HUDEP-2 (cell line): ENCODE measurements at regions not wholly inside any gene's neighbourhood (a gene's known extent, or its start where the extent isn't known, plus 50 kb on each side); places are given as distances from the start of the nearest gene placed in this dataset.
"Not testable (repeated sequence)": the region's sequence is repeated elsewhere in the genome, so short reads cannot be mapped to it uniquely, and the experiment has no call there.

Source experiments
- DNase-seq, 76 experiments: peaks; one replicate each; lab custom pipeline; 2025; ENCODE audit not compliant: unreplicated experiment in 76 of 76; lab: John Stamatoyannopoulos, UW

DNA sequence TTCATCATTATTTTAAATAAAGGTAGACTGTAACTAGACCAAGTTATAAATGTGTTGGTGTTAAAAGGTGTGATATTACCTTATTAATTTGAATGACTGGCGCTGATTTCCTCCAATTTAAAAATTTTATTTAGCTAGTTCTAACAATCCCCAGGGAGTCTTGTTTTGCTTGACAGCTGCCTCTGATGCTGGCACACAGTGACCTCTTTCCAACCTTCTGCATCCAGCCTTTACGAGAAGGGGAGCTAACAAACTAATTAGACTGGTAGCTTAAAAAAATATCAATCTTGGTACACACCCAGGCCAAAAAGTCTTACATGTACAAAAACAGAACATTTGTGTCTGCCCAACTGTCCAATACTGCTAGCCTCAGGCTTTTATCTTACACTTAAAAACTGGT, 51.8 kb upstream of the ENPEP start:
- DNase-seq, result no peak

GRCh38 chr4:110418641-110419040, 57.3 kb upstream of the ENPEP start:
- peak in 1 of 76 experiments; percentile 2 for DNase-seq

GRCh38 chr4:110417136-110417535, 58.8 kb upstream of the ENPEP start:
- no peak for DNase-seq

DNA sequence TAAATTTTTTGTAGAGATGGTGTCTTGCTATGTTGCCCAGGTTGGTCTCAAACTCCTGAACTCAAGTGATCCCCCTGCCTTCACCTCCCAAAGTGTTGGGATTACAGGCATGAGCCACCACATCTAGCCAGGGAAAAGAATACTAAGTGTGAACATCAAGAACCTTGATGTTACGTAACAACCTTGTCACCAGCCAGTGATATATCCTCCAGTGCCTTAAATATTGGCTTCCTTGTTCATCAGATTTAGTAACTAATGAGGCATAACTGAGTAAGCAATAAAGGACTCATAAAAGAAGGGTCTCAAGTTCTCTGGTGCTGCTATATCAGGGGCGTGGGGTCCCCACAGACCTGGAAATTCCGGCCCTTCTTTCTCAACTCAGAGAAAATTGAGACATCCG, 60.5 kb upstream of the ENPEP start:
- DNase-seq, result no peak

DNA sequence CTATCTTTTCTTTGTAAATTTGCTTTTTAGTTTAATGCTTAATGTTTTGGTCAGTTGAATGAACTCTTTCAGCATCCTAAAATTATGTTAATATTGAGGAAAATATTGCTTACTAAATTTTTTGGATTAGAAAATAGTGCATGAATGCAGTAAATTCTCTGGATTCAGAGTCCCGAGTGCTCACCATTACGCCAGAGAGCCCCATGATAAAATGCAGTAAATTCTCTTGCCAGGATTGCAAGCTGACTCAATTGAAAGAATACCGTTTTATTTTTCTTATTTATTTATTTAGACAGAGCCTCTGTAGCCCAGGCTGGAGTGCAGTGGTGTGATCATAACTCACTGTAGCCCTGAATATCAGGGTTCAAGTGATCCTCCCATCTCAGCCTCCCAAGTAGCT, 60.9 kb upstream of the ENPEP start:
- no peak for DNase-seq

DNA sequence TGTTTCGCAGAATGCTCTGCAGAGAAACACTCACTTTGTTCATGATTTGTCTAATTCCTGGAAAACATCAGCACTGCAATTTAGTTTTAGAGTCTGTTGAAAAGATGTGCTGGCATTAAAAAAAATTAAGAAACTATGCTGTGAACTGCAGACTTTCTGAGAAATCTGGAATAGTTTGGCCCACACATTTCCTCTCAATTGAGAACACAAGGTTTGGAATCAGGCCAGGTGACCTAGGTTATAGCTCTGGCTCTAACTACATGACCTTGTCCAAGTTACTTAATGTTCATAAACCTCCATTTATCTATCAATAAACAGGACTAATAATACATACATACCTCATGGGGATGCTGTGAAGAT, 61.4 kb upstream of the ENPEP start:
- no peak for DNase-seq

DNA sequence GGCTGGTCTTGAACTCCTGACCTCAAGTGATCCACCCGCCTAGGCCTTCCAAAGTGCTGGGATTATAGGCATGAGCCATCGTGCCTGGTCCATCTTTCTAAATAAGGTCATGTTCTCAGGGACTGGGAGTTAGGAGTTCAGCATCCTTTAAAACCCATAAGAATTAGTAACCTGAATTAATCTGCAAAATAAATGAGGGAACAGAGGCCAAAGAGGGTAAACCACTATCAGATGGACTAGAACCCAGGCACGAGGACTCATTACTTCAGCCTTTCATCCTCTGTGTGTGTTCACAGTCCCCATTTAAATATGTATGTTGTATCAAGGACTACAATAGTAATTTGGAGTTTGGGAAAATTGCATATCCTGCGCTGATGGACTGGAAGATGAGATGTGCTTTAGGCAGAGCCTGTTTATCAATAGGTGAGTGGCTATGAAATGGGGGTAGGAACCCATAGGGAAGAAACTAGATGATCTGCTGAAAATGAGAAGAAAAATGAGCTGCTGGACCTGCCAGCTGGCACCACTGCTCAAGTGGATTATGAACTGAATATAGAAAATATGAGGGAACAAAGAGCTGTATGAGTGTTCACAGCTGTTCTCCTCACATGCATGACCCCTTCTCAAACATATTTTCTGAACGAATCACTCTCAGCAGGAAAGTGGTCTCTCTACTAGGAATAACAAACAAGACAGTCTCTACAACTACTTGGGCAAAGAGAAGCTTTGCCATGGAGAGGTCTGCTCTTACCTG, 62.0 kb upstream of the ENPEP start:
- DNase-seq, result not testable (repeated sequence)

- DNase-seq, result no peak
These were observed 63.4 kb upstream of the ENPEP start for GRCh38 chr4:110412354-110413065.

DNA sequence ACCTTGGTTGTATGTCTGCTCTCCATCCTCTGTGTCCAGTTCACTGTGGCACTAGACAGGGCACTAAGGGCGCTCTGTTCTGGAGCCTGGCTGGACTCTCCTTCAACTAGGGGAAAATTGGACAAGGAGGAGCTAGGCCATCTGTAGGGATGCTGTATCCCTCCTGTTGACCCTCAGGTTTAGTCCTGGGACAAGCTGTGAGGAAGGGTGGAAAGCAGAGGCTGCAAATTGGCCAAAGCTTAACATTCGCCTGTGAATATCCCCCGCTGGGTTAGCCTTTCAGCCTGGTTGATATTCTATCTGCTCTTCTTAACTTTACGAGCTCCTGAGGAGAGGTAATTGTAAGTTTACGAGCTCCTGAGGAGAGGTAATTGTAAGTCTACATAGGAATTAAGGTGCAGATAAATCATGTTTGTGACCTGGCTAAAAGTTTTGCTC, 64.4 kb upstream of the ENPEP start:
- DNase-seq, result no peak

GRCh38 chr4:110410853-110411573, 64.9 kb upstream of the ENPEP start:
- DNase-seq, result not testable (repeated sequence)

DNA sequence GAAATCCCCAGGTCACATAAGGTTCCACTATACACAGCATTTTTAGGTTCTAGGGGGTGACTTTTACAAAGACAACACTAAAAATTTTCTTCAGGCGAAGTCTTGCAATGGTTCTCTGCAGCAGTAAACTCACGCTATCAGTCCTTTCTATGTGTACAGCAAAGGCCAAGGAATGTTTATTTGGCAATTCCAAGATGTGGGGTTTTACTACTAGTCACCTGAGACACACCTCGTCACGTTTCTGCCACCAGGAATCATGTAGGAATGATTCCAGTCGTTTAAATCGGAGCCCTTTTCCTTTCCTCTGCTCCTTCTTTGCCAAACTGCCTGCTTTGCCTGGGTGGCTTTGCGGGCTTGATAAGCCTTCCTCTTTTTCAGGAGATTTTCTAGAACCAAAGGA, 75.9 kb upstream of the ENPEP start:
- DNase-seq, result no peak

DNA sequence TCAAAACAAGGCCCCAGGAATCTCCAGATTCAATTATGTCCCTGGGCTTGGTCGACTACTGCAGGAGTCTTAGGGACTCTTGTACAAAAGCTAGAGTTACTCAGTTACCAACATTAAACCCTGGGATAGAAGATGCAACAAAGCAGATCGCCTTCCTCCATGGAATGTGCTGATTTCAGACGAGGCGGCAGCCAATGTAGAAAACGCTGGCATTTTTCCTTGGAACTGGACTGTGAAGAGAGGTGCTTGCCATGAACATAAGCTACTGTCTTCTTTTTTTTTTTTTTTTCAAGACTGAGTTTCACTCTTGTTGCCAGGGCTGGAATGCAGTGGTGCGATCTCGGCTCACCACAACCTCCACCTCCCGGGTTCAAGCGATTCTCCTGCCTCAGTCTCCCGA, 76.9 kb upstream of the ENPEP start:
- DNase-seq, result not testable (repeated sequence)

- no peak for DNase-seq
These were observed 79.0 kb upstream of the ENPEP start for GRCh38 chr4:110396963-110397362.

GRCh38 chr4:110395421-110395820, 80.5 kb upstream of the ENPEP start:
- no peak for DNase-seq

DNA sequence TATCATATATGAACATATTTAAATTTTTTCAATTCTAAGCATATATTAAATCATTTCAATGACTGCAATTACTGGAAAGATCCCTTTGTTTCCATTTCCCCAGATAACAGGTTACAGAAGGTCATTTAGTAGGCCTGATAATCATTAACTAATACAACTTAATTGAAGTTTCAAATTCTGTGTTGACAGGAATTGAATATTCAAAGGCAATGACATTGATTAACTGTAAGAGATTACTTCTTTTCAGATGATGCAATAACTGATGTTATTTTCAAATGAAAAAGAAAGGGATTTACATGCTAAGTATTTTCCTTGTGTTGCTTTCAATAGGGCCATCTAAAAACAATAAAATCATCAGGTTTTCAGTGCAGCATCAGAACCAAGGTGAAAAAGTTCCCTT, 81.1 kb upstream of the ENPEP start:
- no peak for DNase-seq

DNA sequence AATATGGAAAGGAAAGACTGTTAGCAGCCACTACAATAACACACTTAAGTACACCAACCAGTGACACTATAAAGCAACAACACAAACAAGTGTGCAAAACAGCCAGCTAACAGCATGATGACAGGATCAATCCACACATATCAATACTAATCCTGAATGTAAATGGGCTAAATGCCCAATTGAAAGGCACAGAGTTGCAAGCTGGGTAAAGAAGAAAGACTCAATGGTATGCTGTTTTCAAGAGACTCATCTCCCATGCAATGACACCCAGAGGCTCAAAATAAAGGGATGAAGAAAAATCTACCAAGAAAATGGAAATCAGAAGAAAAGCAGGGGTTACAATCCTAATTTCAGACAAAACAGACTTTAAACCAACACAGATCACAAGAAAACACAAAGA, 94.2 kb upstream of the ENPEP start:
- no peak for DNase-seq

GRCh38 chr4:110372485-110372884, 103.5 kb upstream of the ENPEP start:
- DNase-seq, result no peak

GRCh38 chr4:110371016-110371770, 104.8 kb upstream of the ENPEP start:
- no peak for DNase-seq

DNA sequence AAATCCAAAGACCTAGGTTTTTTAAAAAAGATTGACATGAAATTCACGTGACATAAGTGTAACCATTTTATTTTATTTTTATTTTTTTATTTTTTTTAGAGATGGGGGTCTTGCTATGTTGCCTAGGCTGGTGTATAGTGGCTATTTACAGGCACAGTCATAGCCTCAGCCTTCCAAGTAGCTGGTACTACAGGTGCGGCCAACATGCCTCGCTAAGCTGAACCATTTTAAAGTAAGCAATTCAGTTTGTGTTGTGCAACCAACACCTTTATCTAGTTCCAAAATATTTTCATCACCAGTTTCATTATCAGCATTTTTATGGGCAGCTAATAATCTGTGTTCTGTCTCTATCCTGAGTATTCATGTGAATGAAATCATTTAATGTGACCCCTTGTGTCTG, 107.5 kb upstream of the ENPEP start:
- DNase-seq, result no peak

DNA sequence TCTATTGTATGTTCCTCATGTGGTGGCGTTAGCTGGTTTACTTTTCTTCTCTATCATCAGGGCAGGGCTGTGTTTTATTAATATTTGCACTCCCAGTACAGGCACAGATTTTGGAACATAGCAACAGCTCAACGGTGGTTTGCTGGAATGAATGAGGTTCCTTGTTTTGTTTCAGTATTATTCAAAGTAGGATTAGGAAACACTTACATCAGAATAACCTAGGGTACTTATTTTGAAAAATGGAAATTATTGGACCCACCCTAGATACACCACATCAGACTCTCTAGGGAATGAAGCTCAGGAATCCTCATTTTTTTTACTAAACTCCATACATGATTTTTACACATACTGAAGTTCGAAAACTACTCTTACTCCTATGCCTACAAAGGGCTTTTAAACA, 108.8 kb upstream of the ENPEP start:
- DNase-seq, result no peak

- no peak for DNase-seq
These were observed 110.2 kb upstream of the ENPEP start for GRCh38 chr4:110365761-110366160.
